ENCODE measurements at regions not wholly inside any gene's neighbourhood (a gene's known extent, or its start where the extent isn't known, plus 50 kb on each side); places are given as distances from the start of the nearest gene placed in this dataset.
A peak's percentile ranks its signal among the peaks of the same experiment; 100 is the strongest.
"Not testable (repeated sequence)": the region's sequence is repeated elsewhere in the genome, so short reads cannot be mapped to it uniquely, and the experiment has no call there.

DNA sequence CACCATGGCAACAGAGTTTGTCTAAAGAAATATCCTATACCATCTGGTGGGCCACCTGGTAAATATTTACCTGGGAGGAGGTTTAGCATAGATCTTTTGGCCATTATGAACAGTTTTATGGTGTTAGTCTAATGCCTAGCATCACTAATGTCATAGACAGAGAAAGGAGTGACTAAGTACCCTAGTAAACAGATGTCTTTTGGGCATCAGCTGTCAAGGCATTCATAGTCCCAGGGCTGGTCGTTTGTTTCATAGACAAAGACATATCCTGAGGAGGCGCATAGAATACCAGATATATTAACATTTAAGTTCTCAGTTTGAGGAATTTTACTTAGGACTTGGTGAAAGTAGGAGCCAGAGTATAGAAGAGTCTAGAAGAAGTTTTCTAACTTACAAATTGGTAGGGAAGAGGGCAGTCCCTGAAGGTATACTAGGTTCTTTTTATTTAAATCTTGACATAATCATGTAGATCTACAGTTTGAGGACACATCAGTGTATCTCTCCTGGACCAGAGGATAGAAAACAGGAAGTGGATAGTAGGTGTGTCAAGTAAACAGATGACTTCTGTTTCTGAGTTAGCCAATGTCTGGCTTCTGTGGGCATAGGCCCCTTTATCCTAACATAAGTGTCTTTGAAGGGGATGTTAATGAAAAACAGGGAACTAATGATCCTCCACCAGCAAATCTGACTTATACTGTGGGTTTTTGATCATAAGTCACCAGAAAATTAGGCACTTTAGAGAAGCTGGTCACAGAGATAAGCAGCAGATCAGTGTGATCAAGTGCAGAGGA is 105.0 kb upstream of the PRSS3 start:
- no peak for DNase-seq (ENCODE audit: low read depth in 2 of 3, low spot score in 2 of 3)

DNA sequence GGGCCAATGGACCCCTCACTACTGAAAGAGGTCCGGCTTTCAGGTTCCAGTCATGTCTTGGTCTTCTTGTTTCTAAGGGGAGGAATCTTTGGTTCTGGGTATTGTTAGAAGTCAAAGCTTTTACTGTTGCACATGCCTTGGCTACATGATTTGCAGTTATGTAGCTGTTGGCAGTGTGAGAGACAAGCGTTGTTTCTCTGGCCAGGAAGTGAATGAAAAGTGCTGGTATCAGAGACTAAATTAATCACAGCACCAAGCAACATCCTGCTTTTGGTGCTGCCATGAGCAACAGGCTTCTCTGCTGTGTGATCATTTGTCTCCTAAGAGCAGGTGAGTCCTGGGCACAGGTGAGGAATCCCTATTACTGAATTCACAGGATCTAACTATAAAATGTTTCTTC is 100.1 kb upstream of the PRSS3 start:
- DNase-seq (ENCODE audit: low read depth in 2 of 3, low spot score in 2 of 3), result no peak

DNA sequence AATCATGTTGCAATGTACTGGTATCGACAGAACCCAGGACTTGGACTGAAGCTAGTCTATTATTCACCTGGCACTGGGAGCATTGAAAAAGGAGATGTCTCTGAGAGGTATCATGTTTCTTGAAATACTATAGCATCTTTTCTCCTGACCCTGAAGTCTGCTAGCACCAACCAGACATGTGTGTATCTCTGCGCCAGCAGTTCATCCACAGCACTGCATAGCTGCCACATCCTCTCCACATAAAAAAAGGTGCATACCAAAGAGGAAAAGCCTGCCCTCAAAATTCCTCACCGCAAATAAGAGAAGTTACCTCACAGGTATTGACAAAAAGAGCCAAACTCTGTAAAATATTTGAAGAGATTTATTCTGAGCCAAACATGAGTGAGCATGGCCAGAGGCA is 99.5 kb upstream of the PRSS3 start:
- DNase-seq (ENCODE audit: low read depth in 2 of 3, low spot score in 2 of 3), result no peak

DNA sequence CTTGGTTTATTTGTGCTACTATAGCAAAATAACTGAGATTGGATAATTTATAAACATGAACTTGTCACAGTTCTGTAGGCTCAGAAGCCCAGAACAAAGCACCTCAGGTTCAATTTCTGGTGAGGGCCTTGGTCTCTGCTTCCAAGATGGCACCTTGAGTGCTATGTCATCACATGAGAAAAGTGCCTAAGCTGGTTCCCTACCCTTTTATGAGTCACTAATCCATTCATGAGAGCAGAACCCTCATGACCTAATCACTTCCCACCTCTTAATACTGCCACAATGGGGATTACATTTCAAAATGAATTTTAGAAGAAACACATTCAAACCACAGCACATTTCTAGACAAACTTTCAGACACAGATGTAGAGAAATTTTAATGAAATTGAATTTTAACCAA is 98.2 kb upstream of the PRSS3 start:
- no peak for DNase-seq (ENCODE audit: low read depth in 2 of 3, low spot score in 2 of 3)

DNA sequence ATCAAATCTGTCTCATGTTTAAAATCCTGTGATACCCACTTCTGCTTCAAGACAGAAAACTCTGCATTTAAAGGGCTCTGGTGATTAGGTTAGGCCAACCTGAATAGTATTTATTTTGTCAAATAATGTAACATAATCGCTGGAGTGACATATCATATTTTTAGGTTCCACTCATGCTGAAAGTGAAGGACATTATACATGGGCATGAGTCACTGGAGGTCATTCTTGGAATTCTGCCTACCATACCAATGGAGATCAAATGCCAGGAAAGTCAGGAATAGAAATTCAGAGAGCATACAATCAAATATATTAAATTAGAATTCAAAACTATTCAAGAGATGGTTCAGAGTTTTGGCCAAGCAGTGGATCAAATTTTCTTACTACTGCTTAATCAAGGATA is 97.1 kb upstream of the PRSS3 start:
- DNase-seq (ENCODE audit: low read depth in 2 of 3, low spot score in 2 of 3), result no peak

DNA sequence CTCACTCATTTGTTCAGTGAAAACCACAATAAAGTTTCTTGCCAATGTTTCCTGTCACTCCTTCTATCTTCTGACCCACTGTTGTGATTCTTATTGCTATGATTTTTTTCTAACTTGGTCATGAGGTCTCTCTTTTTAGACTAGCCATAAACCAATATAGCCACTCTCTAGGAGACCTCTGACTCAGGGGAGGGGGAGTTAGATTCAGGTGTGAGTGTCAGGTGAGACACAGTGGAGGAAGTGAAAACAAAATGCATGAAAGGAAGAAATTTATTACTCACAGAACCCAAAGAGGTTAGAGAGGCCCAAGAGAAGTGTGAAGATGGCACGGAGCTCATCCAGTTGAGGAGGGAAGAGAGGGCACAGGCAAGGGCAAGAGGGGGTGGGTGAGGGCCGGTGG is 94.4 kb upstream of the PRSS3 start:
- not testable (repeated sequence) for DNase-seq (ENCODE audit: low read depth in 2 of 3, low spot score in 2 of 3)

DNA sequence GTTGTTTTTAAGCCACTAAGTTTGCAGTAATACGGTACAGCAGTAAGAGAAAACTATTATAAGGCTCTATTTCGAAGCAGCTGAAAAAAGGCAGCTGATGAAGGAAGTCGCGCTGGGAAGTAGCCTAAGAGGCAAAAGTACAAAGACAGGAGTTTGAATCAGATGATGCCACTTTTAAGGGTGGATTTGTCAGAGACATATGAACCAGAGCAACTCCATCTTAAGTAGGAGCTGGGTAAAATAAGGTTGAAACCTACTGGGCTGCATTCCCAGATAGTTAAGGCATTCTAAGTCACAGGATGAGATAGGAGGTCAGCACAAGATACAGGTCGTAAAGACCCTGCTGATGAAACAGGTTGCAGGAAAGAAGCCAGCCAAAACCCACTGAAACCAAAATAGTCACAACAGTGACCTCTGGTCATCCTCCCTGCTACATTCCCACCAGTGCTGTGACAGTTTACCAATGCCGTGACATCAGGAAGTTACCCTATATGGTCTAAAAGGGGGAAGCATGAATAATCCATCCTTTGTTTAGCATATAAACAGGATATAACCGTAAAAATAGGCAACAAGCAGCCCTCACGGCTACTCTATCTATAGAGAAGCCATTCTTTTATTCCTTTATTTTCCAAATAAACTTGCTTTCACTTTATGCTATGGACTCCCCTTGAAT is 91.8 kb upstream of the PRSS3 start:
- no peak for DNase-seq (ENCODE audit: low read depth in 2 of 3, low spot score in 2 of 3)

DNA sequence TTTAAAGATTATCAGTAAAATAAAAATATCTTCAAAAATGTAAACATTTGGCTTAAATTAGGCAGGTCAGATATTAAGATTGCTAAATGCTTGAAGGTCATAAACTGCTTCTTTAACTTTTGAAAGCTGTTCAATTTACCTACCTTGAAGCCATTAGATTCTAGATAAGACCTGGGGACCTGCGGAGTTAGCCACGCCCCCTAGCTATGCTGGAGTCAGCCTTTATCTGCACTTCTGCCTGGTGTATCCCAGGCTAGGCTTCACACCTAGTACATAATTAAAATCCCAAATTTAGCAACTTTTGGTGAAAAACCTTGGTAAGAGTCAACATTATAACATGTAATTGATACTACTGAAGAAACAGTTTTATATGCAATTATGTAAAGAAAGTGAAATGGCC is 89.9 kb upstream of the PRSS3 start:
- not testable (repeated sequence) for DNase-seq (ENCODE audit: low read depth in 2 of 3, low spot score in 2 of 3)

DNA sequence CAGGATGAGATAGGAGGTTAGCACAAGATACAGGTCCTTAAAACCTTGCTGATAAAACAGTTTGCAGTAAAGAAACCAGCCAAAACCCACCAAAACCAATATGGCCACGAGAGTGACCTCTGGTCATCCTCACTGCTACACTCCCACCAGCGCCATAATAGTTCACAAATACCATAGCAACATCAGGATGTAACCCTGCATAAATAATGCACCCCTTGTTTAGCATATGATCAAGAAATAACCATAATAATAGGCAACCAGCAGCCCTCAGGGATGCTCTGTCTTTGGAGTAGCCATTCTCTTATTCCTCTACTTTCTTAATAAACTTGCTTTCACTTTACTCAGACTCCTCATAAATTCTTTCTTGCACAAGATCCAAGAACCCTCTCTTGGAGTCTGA is 86.9 kb upstream of the PRSS3 start:
- DNase-seq (ENCODE audit: low read depth in 2 of 3, low spot score in 2 of 3), result no peak

DNA sequence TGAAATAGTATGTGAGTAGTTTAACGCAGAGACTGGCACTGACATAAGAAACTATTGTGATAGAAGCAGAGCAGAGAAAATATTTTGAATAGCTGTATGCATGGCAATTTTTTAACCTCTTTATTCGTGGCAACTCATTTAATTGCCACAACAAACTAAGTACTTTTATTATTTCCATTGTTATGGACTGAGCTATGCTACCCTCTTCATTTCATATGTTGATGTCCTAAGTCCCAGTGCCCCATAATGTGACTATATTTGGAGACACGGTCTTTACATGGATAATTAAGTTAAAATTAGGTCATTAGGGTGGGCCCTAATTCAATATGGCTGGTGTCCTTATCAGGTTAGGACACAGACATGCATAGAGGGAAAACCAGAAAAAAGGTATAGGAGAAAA is 86.1 kb upstream of the PRSS3 start:
- DNase-seq (ENCODE audit: low read depth in 2 of 3, low spot score in 2 of 3), result no peak

DNA sequence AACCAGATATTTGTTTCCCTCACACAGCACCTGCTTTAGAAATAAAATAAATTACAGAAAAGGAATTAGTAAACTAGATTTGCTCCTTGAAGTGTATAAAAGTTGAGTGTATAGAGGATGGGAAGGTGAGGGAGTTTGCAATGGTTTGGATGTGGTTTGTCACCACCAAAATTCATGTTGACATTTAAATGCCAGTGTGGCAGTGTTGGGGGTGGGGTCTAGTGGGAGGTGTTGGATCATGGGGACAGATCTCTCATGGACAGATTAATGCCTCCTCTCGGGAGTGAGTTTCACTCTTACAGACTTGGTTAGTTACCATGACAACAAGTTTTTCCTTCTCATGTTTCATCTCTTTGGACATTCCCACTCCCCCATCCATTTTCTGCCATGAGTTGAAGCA is 83.9 kb upstream of the PRSS3 start:
- DNase-seq (ENCODE audit: low read depth in 2 of 3, low spot score in 2 of 3), result not testable (repeated sequence)

DNA sequence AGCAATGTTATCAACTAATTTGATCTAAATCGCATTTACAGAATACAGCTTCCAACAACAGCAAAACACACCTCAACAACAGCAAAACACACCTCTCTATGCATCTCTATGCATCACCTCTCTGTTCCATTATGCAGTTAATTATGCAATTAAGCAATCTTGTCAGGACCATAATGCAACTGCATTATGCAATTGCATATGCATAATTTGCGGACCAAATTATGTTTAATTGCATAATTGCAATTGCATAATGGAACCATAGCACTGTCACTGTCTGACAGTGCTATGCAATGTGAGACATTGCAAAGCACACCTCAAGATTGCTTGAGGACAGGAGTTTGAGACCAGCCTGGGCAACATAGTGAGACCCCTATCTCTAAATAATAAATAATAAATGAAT is 80.4 kb upstream of the PRSS3 start:
- DNase-seq (ENCODE audit: low read depth in 2 of 3, low spot score in 2 of 3), result no peak

DNA sequence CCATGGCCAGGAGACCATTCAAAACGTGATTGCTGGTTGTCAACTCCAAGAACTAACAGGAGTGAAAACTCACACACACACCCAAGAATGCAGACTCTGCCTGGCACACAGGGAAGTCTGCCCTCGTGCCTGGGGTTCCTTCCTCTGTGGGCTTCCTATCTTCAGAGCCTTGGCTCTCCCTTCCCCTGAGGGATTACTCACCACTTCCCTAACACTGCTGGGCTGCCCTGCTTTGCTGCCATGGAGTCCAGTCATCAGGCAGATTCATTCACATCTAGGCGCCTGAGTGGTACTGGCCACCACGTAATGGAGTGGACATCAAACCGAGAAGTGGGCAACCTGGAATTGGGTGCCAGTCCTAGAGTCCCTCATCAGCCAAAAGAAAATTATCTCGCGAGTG is 76.4 kb upstream of the PRSS3 start:
- DNase-seq (ENCODE audit: low read depth in 2 of 3, low spot score in 2 of 3), result no peak

DNA sequence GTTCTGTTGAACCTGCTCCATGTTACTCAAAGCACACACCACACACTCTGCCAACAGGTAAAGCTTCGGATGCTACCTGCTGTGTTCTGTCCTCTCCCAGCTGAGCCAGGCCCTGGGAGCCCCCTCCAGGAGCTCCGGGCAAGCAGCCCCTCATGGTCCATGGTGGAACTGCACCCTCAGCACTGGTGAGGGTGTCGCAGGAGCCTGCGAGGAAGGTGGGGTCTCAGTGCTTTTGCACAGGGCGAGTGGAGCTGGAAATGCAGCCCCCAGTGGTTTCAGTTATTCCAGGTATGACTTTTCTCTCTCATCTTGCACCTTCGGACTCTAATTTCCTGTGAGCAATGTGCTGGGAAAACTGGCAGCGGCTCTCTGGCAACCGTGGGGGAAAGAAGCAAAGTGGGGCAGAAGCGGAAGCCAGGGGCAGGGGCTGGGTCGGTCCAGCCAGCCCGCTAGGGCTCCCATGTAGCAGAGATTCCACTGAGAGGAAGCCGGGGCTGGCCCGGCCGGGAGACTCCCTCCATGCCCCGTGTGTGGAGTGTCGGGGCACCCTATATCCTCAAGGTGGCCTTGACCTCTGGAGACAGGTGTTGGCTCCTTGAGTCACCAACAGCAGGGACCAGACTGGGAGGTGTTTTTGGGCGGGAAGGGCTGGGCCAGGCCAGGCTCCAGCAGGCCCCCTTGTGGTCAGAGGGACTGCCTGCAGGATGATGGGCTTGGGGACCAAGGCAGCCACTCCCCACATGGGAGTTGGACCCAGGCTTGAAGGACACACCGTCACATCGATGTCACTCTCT is 75.6 kb upstream of the PRSS3 start:
- no peak for DNase-seq (ENCODE audit: low read depth in 2 of 3, low spot score in 2 of 3)

DNA sequence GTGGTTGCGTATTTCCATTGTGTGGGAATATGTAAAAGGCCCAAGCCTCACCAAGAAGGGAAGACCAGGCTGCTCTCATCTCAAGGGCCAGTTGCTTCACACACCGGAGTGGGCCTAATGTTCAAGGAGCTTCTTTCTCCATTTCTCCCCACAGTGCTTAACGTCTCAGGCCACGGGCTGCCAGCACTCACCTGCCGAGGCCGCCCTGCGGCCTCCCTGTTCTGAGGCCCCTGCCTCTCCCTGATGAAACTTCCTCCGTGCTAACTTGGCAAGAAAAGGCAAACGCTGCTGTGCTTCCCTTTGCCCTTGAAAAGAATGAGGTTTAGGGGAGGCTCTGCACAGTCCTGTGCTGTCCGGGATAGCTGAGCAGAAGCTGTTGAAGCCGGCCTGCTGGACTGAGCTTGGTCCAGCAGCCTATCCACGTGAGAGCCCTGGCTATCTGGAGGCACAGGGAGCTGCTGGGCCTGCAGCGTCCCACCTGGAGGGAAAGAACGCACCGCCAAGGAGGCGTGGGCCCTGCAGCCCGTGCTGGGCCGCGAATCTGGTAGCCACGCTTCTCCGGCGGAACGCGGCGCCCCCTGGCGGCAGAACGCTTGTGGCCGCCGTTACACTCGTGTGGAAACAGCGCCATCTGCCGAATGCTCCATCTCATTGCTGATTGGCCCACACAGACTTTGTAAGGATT is 73.5 kb upstream of the PRSS3 start:
- DNase-seq (ENCODE audit: low read depth in 2 of 3, low spot score in 2 of 3), result peak; percentile 66 to 94 (median 80)

DNA sequence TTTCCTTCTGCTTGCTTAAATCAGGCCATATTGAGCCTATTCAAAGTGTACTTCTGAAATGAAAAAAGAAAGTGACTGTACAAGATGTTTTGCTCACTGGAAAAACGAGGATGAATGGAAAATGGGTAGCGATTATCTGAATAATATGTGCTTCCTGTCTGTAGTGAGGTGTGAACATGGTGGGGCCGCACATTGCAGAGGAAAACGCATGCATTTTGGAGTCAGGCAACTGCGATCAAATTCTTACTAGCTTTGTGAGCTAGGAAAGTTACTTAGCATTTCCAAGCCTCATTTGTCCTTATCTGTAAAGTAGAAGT is 73.0 kb upstream of the PRSS3 start:
- DNase-seq (ENCODE audit: low read depth in 2 of 3, low spot score in 2 of 3), result no peak

DNA sequence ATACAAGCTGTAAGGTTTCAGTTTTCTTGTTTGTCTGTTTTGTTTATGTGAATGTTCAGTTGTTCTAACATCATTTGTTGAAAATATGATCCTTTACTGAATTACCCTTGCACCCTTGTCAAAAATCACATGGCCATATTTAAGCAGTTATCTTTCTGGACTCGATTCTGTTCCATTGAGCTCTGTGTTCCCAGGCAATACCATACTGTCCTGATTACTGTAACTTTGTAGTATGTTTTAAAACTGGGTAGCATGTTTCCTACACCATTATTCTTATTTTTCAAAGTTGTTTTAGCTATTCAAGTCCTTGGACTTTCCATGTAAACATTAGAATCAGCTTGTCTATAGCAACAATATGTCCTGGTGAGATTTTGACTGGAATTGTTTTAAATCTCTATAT is 66.7 kb upstream of the PRSS3 start:
- no peak for DNase-seq (ENCODE audit: low read depth in 2 of 3, low spot score in 2 of 3)

DNA sequence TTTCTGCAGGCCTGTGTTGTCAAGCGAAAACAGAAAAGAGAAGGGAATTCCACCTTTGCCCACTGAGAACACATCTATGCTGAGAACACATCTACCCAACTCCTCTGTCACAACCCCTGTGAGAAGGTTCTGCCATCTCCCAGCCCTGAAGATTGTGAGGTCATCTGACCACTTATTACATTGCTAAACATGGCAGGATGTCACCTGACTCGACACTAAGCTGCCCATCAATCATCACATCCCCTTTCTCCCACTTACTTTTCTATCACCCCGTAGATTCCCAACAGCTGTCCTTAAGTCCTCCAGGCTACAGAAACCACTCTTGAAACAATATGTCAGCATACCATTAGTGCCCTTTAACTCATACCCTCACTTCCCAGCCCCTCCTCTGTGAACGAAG is 64.2 kb upstream of the PRSS3 start:
- DNase-seq (ENCODE audit: low read depth in 2 of 3, low spot score in 2 of 3), result no peak

DNA sequence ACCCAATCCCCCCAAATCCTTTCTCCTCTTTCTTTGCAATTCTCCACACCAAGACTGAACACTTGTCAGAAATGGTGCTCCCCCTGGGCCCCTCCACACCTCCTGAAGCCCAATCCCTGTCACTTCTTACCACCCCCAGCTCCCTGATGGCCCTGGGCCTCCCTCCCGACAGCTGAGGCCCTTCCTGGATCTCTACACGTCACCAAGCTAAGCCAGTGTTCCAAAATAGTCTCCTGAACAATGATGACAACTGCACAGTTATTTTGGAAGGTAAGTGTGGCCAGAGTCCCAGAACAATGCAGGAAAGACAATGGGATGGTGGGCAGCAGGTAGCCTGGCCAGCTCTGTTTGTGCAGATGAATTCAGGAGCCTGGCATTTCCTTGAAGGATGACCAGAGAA is 63.7 kb upstream of the PRSS3 start:
- no peak for DNase-seq (ENCODE audit: low read depth in 2 of 3, low spot score in 2 of 3)

DNA sequence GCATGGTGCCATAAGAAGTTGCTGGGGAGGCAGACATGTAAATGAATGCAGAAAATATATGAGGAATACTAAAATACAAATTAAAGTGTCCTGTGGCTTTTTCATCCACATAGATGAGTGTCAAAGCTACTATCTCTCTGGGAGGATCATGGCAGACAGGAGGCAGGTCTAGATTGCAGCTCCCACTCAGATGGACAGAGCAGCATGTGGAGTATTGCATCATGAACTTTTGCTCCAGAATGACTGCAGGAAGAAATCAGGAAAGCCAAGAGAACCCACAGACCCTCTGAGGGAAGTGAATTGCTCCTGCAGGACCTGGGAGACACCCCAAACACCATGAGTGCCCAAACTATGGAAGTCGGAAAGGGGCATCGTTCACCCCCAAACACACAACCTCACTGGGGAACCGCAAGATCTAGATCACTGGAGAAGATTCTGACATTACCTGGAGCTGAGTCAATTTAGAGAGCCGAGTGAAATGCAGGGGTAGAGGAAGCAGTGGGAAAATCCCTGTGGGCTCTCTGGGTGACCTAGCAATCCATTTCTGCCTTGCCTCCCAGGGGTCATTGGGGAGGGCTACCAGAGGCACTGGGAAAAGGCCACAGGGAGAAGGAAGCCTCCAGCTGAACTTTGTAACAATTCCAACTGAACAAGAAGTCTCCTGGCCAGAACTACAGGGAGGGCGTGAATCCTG is 61.0 kb upstream of the PRSS3 start:
- DNase-seq (ENCODE audit: low read depth in 2 of 3, low spot score in 2 of 3), result not testable (repeated sequence)
